ENCODE measurements at regions not wholly inside any gene's neighbourhood (a gene's known extent, or its start where the extent isn't known, plus 50 kb on each side); places are given as distances from the start of the nearest gene placed in this dataset.

DNA sequence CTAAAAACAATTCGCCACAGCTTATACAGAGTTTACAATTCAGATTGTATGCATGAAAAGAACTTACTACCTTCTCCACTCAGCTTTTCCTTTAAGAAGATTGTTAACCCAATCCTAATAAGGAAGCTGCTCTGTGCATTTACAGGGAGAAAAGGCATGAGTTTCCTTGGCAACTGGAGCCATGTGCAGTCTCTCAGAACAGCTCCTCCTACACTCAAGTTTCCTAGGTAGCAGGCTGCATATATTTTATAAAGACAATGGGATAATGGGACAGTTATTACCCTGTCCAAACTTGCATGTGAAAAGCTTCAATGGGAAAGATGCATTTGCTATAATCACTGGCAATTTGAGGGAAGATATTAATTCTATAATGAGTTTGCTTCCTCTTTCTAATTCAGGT, 125.5 kb upstream of the TRPC4 start:
- Mint-ChIP-seq H3K9me3 (ENCODE audit: insufficient read depth) (no peaks in the 10 kb centered on the region), H3K27me3 (no peaks in the 10 kb centered on the region), H3K4me1 (no peaks in the 10 kb centered on the region), H3K4me3 (no peak overlapping the region), H3K27ac (no peak overlapping the region)
- Histone ChIP-seq H3K27ac (ENCODE audit: low read length in 2 of 2) (no peak overlapping the region), H3K4me3 (ENCODE audit: control extremely low read depth in 1 of 5, extremely low read depth in 1 of 5, insufficient read depth in 1 of 5, low read depth in 2 of 5, low read length in 4 of 5) (no peak overlapping the region), H3K9me3 (ENCODE audit: control extremely low read depth in 1 of 3, control insufficient read depth in 2 of 3, insufficient read depth in 1 of 3, low read length in 2 of 3) (no peaks in the 10 kb centered on the region), H3K36me3 (replicated peaks in 1 of 2; ENCODE audit: control extremely low read depth in 1 of 2, control insufficient read depth in 1 of 2, extremely low read depth in 1 of 2, insufficient read depth in 2 of 2, low read length in 1 of 2) (no peaks in the 10 kb centered on the region), H3K79me2 (ENCODE audit: control insufficient read depth, insufficient read depth, low read length) (no peaks in the 10 kb centered on the region), H3K9ac (ENCODE audit: low read length) (no peak overlapping the region), H4K20me1 (ENCODE audit: control insufficient read depth, insufficient read depth, low read length, poor library complexity, severe bottlenecking) (no peaks in the 10 kb centered on the region), H2AFZ (ENCODE audit: insufficient read depth, low read depth, low read length, poor library complexity, severe bottlenecking) (no peak overlapping the region), H3K27me3 (replicated peaks in 1 of 4; ENCODE audit: control extremely low read depth in 1 of 4, control insufficient read depth in 3 of 4, insufficient read depth in 4 of 4, low read length in 3 of 4) (no peaks in the 10 kb centered on the region), H3K4me1 (ENCODE audit: control insufficient read depth in 2 of 2, insufficient read depth in 2 of 2, low read length in 2 of 2) (no peaks in the 10 kb centered on the region), H3K4me2 (replicated peaks; ENCODE audit: low read depth, low read length, poor library complexity, severe bottlenecking) (no peak overlapping the region)
- DNase-seq (no peak), ATAC-seq (ENCODE audit: low read depth) (no peak)
- TF ChIP-seq EZH2 (IDR thresholded peaks at IDR 0.05; ENCODE audit: borderline replicate concordance, insufficient read depth, low read depth, low read length, poor library complexity, severe bottlenecking), result no peak
- intact Hi-C loops (cut with micrococcal nuclease), result no loop called here
- WGBS (ENCODE audit: insufficient coverage), result no CpG with 5 or more reads among the region's 1 CpG
- ChIA-PET POLR2A (no interaction called here), CTCF (interaction anchor here (0.7 kb wide), 1 partner anchor 19 kb away, joined by 3 read pairs; no protein-coding TSS in a partner anchor)

DNA sequence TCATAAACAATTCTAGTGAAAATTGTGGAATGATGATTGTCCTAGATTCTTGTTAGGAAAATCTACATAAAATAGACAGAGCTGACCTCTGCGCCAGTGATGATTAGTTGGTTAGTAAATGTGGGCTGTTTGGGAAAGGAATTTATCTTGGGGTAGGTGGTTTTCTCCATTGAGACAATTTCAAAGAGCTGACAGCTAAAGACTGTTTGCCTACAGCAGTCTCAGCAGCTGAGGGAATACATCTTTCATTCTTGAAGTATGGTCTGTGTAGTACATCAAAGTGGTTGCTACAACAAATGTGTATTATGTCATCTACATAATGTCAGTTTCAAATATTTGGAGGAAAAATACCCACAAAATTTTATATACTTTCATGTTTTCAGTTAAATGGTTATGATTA, 117.2 kb upstream of the TRPC4 start:
- no peaks in the 10 kb centered on the region for H3K4me1 Mint-ChIP-seq
- WGBS (ENCODE audit: insufficient coverage), result no CpG with 5 or more reads among the region's 1 CpG
- no peaks in the 10 kb centered on the region for H4K20me1 ChIP-seq (ENCODE audit: control insufficient read depth, insufficient read depth, low read length, poor library complexity, severe bottlenecking)
- H3K27ac Mint-ChIP-seq, result no peak overlapping the region
- no peaks in the 10 kb centered on the region for H3K79me2 ChIP-seq (ENCODE audit: control insufficient read depth, insufficient read depth, low read length)
- no peaks in the 10 kb centered on the region for H3K4me1 ChIP-seq (ENCODE audit: control insufficient read depth in 2 of 2, insufficient read depth in 2 of 2, low read length in 2 of 2)
- H3K9ac ChIP-seq (ENCODE audit: low read length), result no peak overlapping the region
- no peak overlapping the region for H3K4me3 Mint-ChIP-seq
- no peak for TF ChIP-seq EZH2 (IDR thresholded peaks at IDR 0.05; ENCODE audit: borderline replicate concordance, insufficient read depth, low read depth, low read length, poor library complexity, severe bottlenecking)
- TF ChIP-seq, protein P1, sequence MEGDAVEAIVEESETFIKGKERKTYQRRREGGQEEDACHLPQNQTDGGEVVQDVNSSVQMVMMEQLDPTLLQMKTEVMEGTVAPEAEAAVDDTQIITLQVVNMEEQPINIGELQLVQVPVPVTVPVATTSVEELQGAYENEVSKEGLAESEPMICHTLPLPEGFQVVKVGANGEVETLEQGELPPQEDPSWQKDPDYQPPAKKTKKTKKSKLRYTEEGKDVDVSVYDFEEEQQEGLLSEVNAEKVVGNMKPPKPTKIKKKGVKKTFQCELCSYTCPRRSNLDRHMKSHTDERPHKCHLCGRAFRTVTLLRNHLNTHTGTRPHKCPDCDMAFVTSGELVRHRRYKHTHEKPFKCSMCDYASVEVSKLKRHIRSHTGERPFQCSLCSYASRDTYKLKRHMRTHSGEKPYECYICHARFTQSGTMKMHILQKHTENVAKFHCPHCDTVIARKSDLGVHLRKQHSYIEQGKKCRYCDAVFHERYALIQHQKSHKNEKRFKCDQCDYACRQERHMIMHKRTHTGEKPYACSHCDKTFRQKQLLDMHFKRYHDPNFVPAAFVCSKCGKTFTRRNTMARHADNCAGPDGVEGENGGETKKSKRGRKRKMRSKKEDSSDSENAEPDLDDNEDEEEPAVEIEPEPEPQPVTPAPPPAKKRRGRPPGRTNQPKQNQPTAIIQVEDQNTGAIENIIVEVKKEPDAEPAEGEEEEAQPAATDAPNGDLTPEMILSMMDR (IDR thresholded peaks at IDR 0.05), result no peak
- H2AFZ ChIP-seq (ENCODE audit: insufficient read depth, low read depth, low read length, poor library complexity, severe bottlenecking), result no peak overlapping the region
- no peaks in the 10 kb centered on the region for H3K36me3 ChIP-seq (replicated peaks in 1 of 2; ENCODE audit: control extremely low read depth in 1 of 2, control insufficient read depth in 1 of 2, extremely low read depth in 1 of 2, insufficient read depth in 2 of 2, low read length in 1 of 2)
- H3K27me3 ChIP-seq (replicated peaks in 1 of 4; ENCODE audit: control extremely low read depth in 1 of 4, control insufficient read depth in 3 of 4, insufficient read depth in 4 of 4, low read length in 3 of 4), result no peaks in the 10 kb centered on the region
- ChIA-PET POLR2A (no interaction called here), CTCF (no interaction called here)
- no peaks in the 10 kb centered on the region for H3K9me3 Mint-ChIP-seq (ENCODE audit: insufficient read depth)
- no peaks in the 10 kb centered on the region for H3K9me3 ChIP-seq (ENCODE audit: control extremely low read depth in 1 of 3, control insufficient read depth in 2 of 3, insufficient read depth in 1 of 3, low read length in 2 of 3)
- no peak overlapping the region for H3K4me3 ChIP-seq (ENCODE audit: control extremely low read depth in 1 of 5, extremely low read depth in 1 of 5, insufficient read depth in 1 of 5, low read depth in 2 of 5, low read length in 4 of 5)
- no peaks in the 10 kb centered on the region for H3K27me3 Mint-ChIP-seq
- no peak overlapping the region for H3K4me2 ChIP-seq (replicated peaks; ENCODE audit: low read depth, low read length, poor library complexity, severe bottlenecking)
- no peak for ATAC-seq (ENCODE audit: low read depth)
- no peak overlapping the region for H3K27ac ChIP-seq (ENCODE audit: low read length in 2 of 2)
- intact Hi-C loops (cut with micrococcal nuclease), result no loop called here
- no peak for DNase-seq
